CD4-positive, alpha-beta memory T cell (primary cell): ENCODE measurements at regions not wholly inside any gene's neighbourhood (a gene's known extent, or its start where the extent isn't known, plus 50 kb on each side); places are given as distances from the start of the nearest gene placed in this dataset.

Source experiments
- CTCF ChIA-PET: fragments of 350-600 bp; sonication (Branson Sonifier 250); formaldehyde crosslinking; loops from one replicate; lab custom pipeline; 2021; ENCODE audit warnings: inconsistent platforms; ENCODE audit not compliant: partially characterized antibody; lab: Charles Lee
- POLR2A ChIA-PET: fragments of 350-600 bp; sonication (Branson Sonifier 250); formaldehyde crosslinking; loops from one replicate; lab custom pipeline; 2021; ENCODE audit not compliant: partially characterized antibody; lab: Charles Lee
- DNase-seq, 5 donors: peaks; one replicate each; pipeline versions ENCODE4 v3.0.0 to v3.0.0-alpha.2; 2020 to 2022; ENCODE audit warnings: mixed read lengths in 1 of 5
- H3K27ac ChIP-seq: one replicate; pipeline ENCODE4 v1.7.0; 2013; ENCODE audit warnings: low read depth, low read length
- H3K27me3 ChIP-seq: 2 replicates; pipeline ENCODE4 v1.7.0; 2013; ENCODE audit warnings: mild to moderate bottlenecking, low read length, moderate library complexity; ENCODE audit not compliant: insufficient read depth
- H3K36me3 ChIP-seq: 2 replicates; pipeline ENCODE4 v1.7.0; 2013; ENCODE audit warnings: mild to moderate bottlenecking, low read length, moderate library complexity; ENCODE audit not compliant: insufficient read depth
- H3K4me1 ChIP-seq: 2 replicates; pipeline ENCODE4 v1.7.0; 2013; ENCODE audit warnings: mild to moderate bottlenecking, low read length, moderate library complexity; ENCODE audit not compliant: insufficient read depth
- H3K4me3 ChIP-seq, 2 donors: one replicate each; pipeline ENCODE4 v1.7.0; 2013; ENCODE audit warnings: low read length in 2 of 2, mild to moderate bottlenecking in 1 of 2
- H3K9me3 ChIP-seq, 2 donors: one replicate each; pipeline ENCODE4 v1.7.0; 2013; ENCODE audit warnings: low read length in 2 of 2, control low read depth in 1 of 2; ENCODE audit not compliant: control insufficient read depth in 1 of 2
- H3K27ac Mint-ChIP-seq, 7 donors: one replicate each; pipeline ENCODE4 v1.8.0; 2020 to 2021; ENCODE audit warnings: mixed read lengths in 7 of 7, mild to moderate bottlenecking in 6 of 7, inconsistent platforms in 3 of 7, moderate library complexity in 3 of 7
- H3K27me3 Mint-ChIP-seq, 2 donors: one replicate each; pipeline ENCODE4 v1.8.0; 2020 to 2021; ENCODE audit warnings: mixed read lengths in 2 of 2
- H3K36me3 Mint-ChIP-seq, 2 donors: one replicate each; pipeline ENCODE4 v1.8.0; 2020 to 2021; ENCODE audit warnings: mixed read lengths in 2 of 2, inconsistent platforms in 1 of 2, mild to moderate bottlenecking in 1 of 2
- H3K4me1 Mint-ChIP-seq, 4 donors: one replicate each; pipeline ENCODE4 v1.8.0; 2020 to 2021; ENCODE audit warnings: mixed read lengths in 4 of 4, mild to moderate bottlenecking in 1 of 4
- H3K4me3 Mint-ChIP-seq, 8 donors: one replicate each; pipeline ENCODE4 v1.8.0; 2020 to 2021; ENCODE audit warnings: mixed read lengths in 8 of 8, mild to moderate bottlenecking in 7 of 8, moderate library complexity in 6 of 8, inconsistent platforms in 3 of 8
- H3K9me3 Mint-ChIP-seq, 8 donors: one replicate each; pipeline ENCODE4 v1.8.0; 2020 to 2021; ENCODE audit warnings: mixed read lengths in 8 of 8, mild to moderate bottlenecking in 5 of 8, inconsistent platforms in 3 of 8, moderate library complexity in 1 of 8
- intact Hi-C: fragments of 100-400 bp; cut with micrococcal nuclease; formaldehyde crosslinking; loops from one replicate; pipeline ENCODE4 v1.15.1; 2023

DNA sequence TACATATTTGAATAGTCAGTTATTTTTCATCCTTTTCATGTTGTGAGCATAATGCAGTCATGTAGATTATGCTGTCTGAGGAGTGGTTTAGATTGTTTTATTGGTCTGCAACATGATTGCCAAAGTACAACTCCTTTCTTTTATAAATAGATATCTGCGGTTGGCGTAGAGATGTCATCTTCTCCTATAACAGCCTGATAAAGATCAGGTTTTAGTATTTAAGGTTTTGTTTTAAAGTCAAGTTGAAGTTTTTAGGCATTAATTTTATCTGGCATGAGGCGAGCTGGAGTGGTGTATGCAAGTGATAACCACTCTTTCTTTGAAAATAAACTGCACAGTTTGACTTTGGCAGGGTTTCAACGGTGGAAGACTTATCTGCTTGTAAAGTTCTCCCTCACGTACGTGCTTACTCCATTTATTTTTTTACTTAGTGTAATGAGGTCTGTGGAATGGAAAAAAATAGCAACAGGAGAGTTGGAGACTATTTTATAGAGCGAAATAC is 126.3 kb downstream of the FBXO8 start:
- DNase-seq = no peak
- CTCF ChIA-PET = no interaction called here
- POLR2A ChIA-PET = no interaction called here
- Histone ChIP-seq H3K36me3 (no peaks in the 10 kb centered on the region), H3K27ac (no peak overlapping the region), H3K27me3 (peaks cover 6% of the 10 kb centered on the region), H3K4me1 (no peaks in the 10 kb centered on the region), H3K4me3 (no peak overlapping the region), H3K9me3 (no peaks in the 10 kb centered on the region)
- Mint-ChIP-seq H3K9me3 (no peaks in the 10 kb centered on the region), H3K4me1 (no peaks in the 10 kb centered on the region), H3K27ac (no peak overlapping the region), H3K36me3 (no peaks in the 10 kb centered on the region), H3K27me3 (peaks cover 11 to 17% of the 10 kb centered on the region in 2 donors), H3K4me3 (no peak overlapping the region)
- intact Hi-C loops = loop anchor here (5.0 kb wide), 1 partner anchor 735 kb away; no protein-coding TSS in a partner anchor

DNA sequence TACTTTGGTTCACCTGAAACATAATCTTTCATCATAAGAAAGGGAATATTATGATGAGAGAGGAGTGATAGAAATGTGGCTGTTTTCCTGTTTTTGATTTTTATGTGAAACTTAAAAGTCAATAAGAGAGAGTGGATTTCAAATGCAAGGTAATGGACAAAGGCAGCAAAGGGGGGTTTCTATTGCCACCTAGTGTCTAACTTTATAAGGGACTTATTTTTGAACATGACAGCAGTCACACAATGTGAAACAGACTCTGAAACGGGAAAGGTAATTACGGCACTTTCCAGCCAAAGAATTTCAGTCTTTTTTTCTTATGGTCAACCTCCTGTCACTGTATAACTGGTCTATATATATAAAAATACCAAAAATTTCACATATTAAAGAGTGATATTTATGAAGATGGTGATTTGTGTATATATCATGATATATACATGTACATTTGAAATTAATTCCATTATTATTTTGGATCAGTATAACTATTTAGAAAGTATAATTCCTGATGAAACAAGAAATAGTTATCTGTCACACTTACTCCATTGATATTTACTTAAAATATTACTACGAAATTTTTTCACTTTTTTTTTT is 127.1 kb downstream of the FBXO8 start:
- intact Hi-C loops = loop anchor here (5.0 kb wide), 1 partner anchor 734 kb away; no protein-coding TSS in a partner anchor
- H3K4me1 ChIP-seq = no peaks in the 10 kb centered on the region
- no peak overlapping the region for H3K27ac ChIP-seq
- no peaks in the 10 kb centered on the region for H3K36me3 ChIP-seq
- ChIA-PET CTCF (no interaction called here), POLR2A (no interaction called here)
- H3K27me3 ChIP-seq = peaks cover 6% of the 10 kb centered on the region
- H3K4me1 Mint-ChIP-seq = no peaks in the 10 kb centered on the region
- peaks cover 11 to 17% of the 10 kb centered on the region in 2 donors for H3K27me3 Mint-ChIP-seq
- no peaks in the 10 kb centered on the region for H3K9me3 ChIP-seq
- no peaks in the 10 kb centered on the region for H3K36me3 Mint-ChIP-seq
- H3K4me3 ChIP-seq = no peak overlapping the region
- H3K27ac Mint-ChIP-seq = no peak overlapping the region
- no peaks in the 10 kb centered on the region for H3K9me3 Mint-ChIP-seq
- peak in 4 of 5 donors; percentile 4 to 14 (median 10) for DNase-seq
- no peak overlapping the region for H3K4me3 Mint-ChIP-seq

DNA sequence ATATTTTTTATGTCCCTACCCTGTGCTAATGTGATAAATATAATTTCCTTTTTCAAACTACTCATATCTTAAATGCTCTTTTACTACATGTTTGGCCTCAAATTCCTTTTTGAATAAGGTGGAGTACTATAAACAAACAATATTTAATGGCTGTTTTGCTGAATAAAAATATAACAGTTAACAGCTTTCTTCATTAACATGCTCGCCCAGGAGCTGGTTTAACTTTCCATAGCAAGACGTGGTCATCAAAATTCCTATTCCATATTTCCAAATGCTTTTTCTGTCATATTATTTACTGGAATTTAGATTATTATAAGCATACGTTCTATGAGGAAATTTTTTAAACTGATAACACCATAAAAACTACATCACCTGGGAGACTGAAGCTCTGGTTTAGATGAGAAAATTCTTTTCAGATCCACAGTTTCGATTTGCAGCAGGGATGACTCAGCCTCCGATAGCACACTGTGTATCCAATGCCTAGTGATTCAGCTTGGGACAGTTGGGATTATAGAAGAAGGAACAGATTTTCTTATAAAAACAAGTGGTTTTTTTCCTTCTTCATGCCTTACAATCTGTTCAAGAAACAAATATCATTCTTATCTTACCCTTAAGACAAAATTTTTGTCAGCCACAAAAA is 129.1 kb downstream of the FBXO8 start:
- Histone ChIP-seq H3K4me3 (no peak overlapping the region), H3K9me3 (no peaks in the 10 kb centered on the region), H3K36me3 (no peaks in the 10 kb centered on the region), H3K4me1 (no peaks in the 10 kb centered on the region), H3K27ac (no peak overlapping the region), H3K27me3 (peaks cover 6% of the 10 kb centered on the region)
- no peaks in the 10 kb centered on the region for H3K36me3 Mint-ChIP-seq
- POLR2A ChIA-PET = no interaction called here
- CTCF ChIA-PET = no interaction called here
- H3K4me1 Mint-ChIP-seq = no peaks in the 10 kb centered on the region
- H3K27me3 Mint-ChIP-seq = peaks cover 11 to 19% of the 10 kb centered on the region in 2 donors
- DNase-seq = no peak
- H3K9me3 Mint-ChIP-seq = no peaks in the 10 kb centered on the region
- H3K27ac Mint-ChIP-seq = no peak overlapping the region
- no peak overlapping the region for H3K4me3 Mint-ChIP-seq
- intact Hi-C loops = no loop called here

DNA sequence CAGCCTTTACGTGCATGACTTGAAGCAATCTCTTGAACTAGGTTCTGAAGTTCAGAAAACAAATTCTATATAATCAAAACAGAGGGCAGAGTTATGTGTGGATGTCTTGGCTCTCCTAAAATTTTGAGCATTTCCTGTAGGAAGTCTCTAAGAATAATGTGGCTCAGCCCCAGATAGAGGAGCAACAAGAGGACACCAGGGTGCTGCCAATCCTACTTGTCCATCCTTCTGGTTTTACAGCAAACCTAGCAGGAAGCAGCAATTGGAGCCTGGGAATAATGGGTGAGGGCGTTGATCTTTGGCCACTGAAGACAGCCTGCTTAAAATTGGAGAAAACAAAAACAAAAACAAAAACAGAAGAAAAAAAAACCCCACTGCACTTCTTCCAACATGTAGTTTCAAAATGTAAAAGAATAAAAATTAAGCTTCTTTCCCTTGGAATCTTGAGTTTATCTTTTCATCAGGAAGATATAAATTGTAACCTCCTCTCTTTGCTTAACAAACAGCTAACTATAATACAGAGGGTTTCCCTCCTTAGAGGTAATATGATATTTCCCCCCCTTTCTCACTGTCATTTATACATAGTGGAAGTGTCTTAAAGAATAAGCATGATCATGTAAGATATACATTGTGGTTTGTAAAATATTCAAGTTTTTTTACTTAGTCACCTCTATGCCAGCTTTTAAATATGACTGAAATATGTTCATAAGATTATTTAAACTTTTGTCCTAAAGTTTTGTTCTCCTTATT is 130.6 kb downstream of the FBXO8 start:
- no peaks in the 10 kb centered on the region for H3K4me1 ChIP-seq
- no peaks in the 10 kb centered on the region for H3K36me3 ChIP-seq
- H3K4me3 Mint-ChIP-seq = no peak overlapping the region
- no peaks in the 10 kb centered on the region for H3K9me3 Mint-ChIP-seq
- H3K36me3 Mint-ChIP-seq = no peaks in the 10 kb centered on the region
- no peaks in the 10 kb centered on the region for H3K9me3 ChIP-seq
- H3K4me1 Mint-ChIP-seq = no peaks in the 10 kb centered on the region
- no peak overlapping the region for H3K27ac ChIP-seq
- intact Hi-C loops = no loop called here
- ChIA-PET POLR2A (no interaction called here), CTCF (no interaction called here)
- H3K27me3 ChIP-seq = peaks cover 6% of the 10 kb centered on the region
- no peak overlapping the region for H3K27ac Mint-ChIP-seq
- peaks cover 11 to 19% of the 10 kb centered on the region in 2 donors for H3K27me3 Mint-ChIP-seq
- no peak for DNase-seq
- no peak overlapping the region for H3K4me3 ChIP-seq

DNA sequence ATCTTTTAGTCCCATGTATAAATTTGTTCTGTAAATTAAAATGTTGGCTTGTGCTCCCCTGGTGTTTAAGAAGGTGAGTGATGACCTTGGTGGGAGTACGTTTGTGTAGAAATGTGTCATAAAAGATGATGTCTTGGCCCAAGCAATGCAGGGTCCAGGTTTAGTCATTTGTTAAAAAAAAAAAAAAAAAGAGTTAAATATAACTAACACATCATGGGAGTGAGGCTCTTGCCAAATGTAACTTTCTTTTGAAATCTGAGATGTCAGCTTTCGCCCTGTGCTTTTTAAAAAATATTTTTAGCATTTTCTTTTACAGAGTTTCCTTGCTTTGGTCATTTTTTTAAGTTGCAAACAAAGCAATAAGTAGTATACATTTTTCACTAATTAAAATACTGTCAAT is 135.6 kb downstream of the FBXO8 start:
- Mint-ChIP-seq H3K4me1 (no peaks in the 10 kb centered on the region), H3K4me3 (no peak overlapping the region), H3K9me3 (no peaks in the 10 kb centered on the region), H3K27ac (no peak overlapping the region), H3K36me3 (no peaks in the 10 kb centered on the region), H3K27me3 (peaks cover 7 to 18% of the 10 kb centered on the region in 2 donors)
- POLR2A ChIA-PET = no interaction called here
- Histone ChIP-seq H3K4me1 (no peaks in the 10 kb centered on the region), H3K36me3 (no peaks in the 10 kb centered on the region), H3K4me3 (no peak overlapping the region), H3K27me3 (peaks cover 4% of the 10 kb centered on the region), H3K9me3 (no peaks in the 10 kb centered on the region), H3K27ac (no peak overlapping the region)
- CTCF ChIA-PET = no interaction called here
- intact Hi-C loops = no loop called here
- DNase-seq = no peak

DNA sequence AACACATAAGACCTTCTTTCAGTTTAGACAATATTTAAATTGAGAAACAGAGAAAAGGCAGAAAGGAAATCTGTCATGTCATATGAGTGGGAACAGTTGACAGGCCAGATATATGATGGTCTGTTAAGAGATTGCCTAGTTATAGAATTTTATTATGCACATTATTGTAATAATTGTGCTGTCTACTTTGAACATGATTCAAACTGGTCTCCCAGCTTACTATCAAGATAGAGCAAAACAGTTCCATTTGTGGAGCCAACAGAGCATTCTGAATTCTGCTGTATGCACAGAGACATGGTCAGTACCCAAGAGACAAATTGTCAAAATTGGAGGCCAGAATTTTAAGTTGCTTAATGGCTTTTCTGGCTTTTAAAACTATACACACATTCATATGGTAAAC is 139.4 kb downstream of the FBXO8 start:
- ChIA-PET POLR2A (no interaction called here), CTCF (no interaction called here)
- Histone ChIP-seq H3K9me3 (no peaks in the 10 kb centered on the region), H3K36me3 (no peaks in the 10 kb centered on the region), H3K4me3 (no peak overlapping the region), H3K27ac (no peak overlapping the region), H3K4me1 (no peaks in the 10 kb centered on the region), H3K27me3 (peaks cover 3% of the 10 kb centered on the region)
- H3K4me3 Mint-ChIP-seq = no peak overlapping the region
- no peak overlapping the region for H3K27ac Mint-ChIP-seq
- H3K9me3 Mint-ChIP-seq = no peaks in the 10 kb centered on the region
- peaks cover 5 to 13% of the 10 kb centered on the region in 2 donors for H3K27me3 Mint-ChIP-seq
- DNase-seq = no peak
- H3K4me1 Mint-ChIP-seq = no peaks in the 10 kb centered on the region
- intact Hi-C loops = no loop called here
- no peaks in the 10 kb centered on the region for H3K36me3 Mint-ChIP-seq

DNA sequence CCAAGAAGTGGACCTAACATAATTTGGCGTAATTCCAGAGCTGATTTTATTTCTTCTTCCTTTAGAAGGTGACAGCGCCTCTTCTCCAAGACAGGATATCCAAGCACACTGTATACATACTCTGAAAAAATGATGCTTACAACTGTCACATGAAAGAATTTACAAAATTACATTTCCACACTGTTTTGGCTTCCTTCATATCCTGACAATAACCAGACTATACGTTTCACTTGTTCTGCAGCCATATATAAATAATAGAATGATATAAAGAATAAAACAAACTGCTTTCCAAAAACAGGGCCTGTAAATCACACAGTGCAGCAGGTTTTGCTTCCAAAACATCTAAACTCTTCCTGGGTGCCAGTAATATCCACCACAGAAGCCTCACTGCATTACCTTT is 141.6 kb downstream of the FBXO8 start:
- POLR2A ChIA-PET = no interaction called here
- Mint-ChIP-seq H3K36me3 (no peaks in the 10 kb centered on the region), H3K27me3 (peaks cover 5 to 10% of the 10 kb centered on the region in 2 donors), H3K4me3 (no peak overlapping the region), H3K9me3 (no peaks in the 10 kb centered on the region), H3K4me1 (no peaks in the 10 kb centered on the region), H3K27ac (no peak overlapping the region)
- H3K27ac ChIP-seq = no peak overlapping the region
- peaks cover 3% of the 10 kb centered on the region for H3K27me3 ChIP-seq
- intact Hi-C loops = no loop called here
- CTCF ChIA-PET = no interaction called here
- no peak overlapping the region for H3K4me3 ChIP-seq
- H3K36me3 ChIP-seq = no peaks in the 10 kb centered on the region
- no peaks in the 10 kb centered on the region for H3K9me3 ChIP-seq
- no peak for DNase-seq
- no peaks in the 10 kb centered on the region for H3K4me1 ChIP-seq
